HCT116 (cell line): ENCODE measurements at regions not wholly inside any gene's neighbourhood (a gene's known extent, or its start where the extent isn't known, plus 50 kb on each side); places are given as distances from the start of the nearest gene placed in this dataset.

Experiments
- ATAC-seq: fragments of 200-7000 bp; cut with Tn5 transposase; 2 replicates; pipeline ENCODE4 v1.9.1; 2020; ENCODE audit warnings: mild to moderate bottlenecking, moderate library complexity
- BruUV-seq: library from RNA; stranded (reverse); fragments of 400-500 nt; replicated peaks from 2 replicates; lab custom pipeline; 2021; lab: Mats Ljungman, UMichigan
- CTCF ChIA-PET: fragments of 300-600 bp; sonication (Branson Sonifier 250); formaldehyde crosslinking; loops from one replicate; lab custom pipeline; 2021; ENCODE audit warnings: antibody characterized with exemption; lab: Charles Lee
- POLR2A ChIA-PET: fragments of 300-600, 350-600 bp; sonication (Branson Sonifier 250); formaldehyde crosslinking; loops from one replicate; lab custom pipeline; 2021; ENCODE audit warnings: antibody characterized with exemption; lab: Charles Lee
- RAD21 ChIA-PET, 2 experiments: fragments of 300-600 bp; sonication (Branson Sonifier 250); formaldehyde crosslinking; loops; one replicate each; lab custom pipeline; 2023; ENCODE audit warnings: low total read pairs in 2 of 2; ENCODE audit not compliant: uncharacterized antibody in 2 of 2, unreplicated experiment in 2 of 2, low non-redundant PET in 1 of 2; lab: Charles Lee
- DNase-seq: peaks from one replicate; pipeline ENCODE4 v3.0.0-alpha.2; 2010; ENCODE audit warnings: low read depth, low spot score
- H2AFZ ChIP-seq: fragments of 200-600 bp; shearing (Covaris generic), sonication (generic); 2 replicates; pipeline ENCODE4 v1.6.1; 2017; ENCODE audit warnings: low read depth, mixed run types, mixed read lengths, antibody characterized with exemption, low read length; ENCODE audit not compliant: poor library complexity, severe bottlenecking
- H3K27ac ChIP-seq: 2 replicates; pipeline ENCODE4 v1.5.1; 2012; ENCODE audit warnings: low read depth, low read length
- H3K27me3 ChIP-seq: fragments of 200-600 bp; sonication (generic); 2 replicates; pipeline ENCODE4 v1.6.1; 2016; ENCODE audit warnings: mixed run types, low read length, mixed read lengths; ENCODE audit not compliant: insufficient read depth
- H3K36me3 ChIP-seq, 2 experiments: fragments of 200-500 bp in 1 of 2; fragments of 200-600 bp in 1 of 2; sonication (Bioruptor generic) in 1 of 2; sonication (generic) in 1 of 2; 2 replicates each; pipeline versions ENCODE4 v1.5.1 to v1.6.1; 2014 to 2016; ENCODE audit warnings: low read length in 2 of 2, inconsistent platforms in 1 of 2, mixed read lengths in 1 of 2, mixed run types in 1 of 2; ENCODE audit not compliant: insufficient read depth in 2 of 2, control insufficient read depth in 1 of 2
- H3K4me1 ChIP-seq, 2 experiments: fragments of 200-600 bp in 1 of 2; sonication (generic) in 1 of 2; 2 replicates each; pipeline versions ENCODE4 v1.5.1 to v1.6.1; 2012 to 2017; ENCODE audit warnings: low read length in 2 of 2, inconsistent platforms in 1 of 2, mild to moderate bottlenecking in 1 of 2, mixed read lengths in 1 of 2, mixed run types in 1 of 2, moderate library complexity in 1 of 2; ENCODE audit not compliant: insufficient read depth in 2 of 2, control insufficient read depth in 1 of 2
- H3K4me2 ChIP-seq: fragments of 200-600 bp; sonication (generic); 2 replicates; pipeline ENCODE4 v1.6.1; 2017; ENCODE audit warnings: mixed run types, low read length, mixed read lengths
- H3K4me3 ChIP-seq, 2 experiments: fragments of 200-600 bp in 1 of 2; sonication (generic) in 1 of 2; replicated peaks in 1 of 2; 2 replicates each; pipeline ENCODE4 v1.5.1; 2011 to 2016; ENCODE audit warnings: low read length in 2 of 2, control low read depth in 1 of 2, low read depth in 1 of 2, mild to moderate bottlenecking in 1 of 2, mixed read lengths in 1 of 2, mixed run types in 1 of 2
- H3K79me2 ChIP-seq: fragments of 200-600 bp; sonication (generic); 2 replicates; pipeline ENCODE4 v1.6.1; 2017; ENCODE audit warnings: mild to moderate bottlenecking, mixed run types, low read length, moderate library complexity, mixed read lengths; ENCODE audit not compliant: insufficient read depth
- H3K9ac ChIP-seq: fragments of 200-600 bp; sonication (generic); 2 replicates; pipeline ENCODE4 v1.6.1; 2016; ENCODE audit warnings: low read length, mixed read lengths
- H3K9me2 ChIP-seq: fragments of 200-600 bp; sonication (generic), shearing (Covaris generic); 2 replicates; pipeline ENCODE4 v1.6.1; 2017; ENCODE audit warnings: mixed run types, mild to moderate bottlenecking, moderate library complexity; ENCODE audit not compliant: insufficient read depth
- H3K9me3 ChIP-seq, 2 experiments: fragments of 200-500 bp in 1 of 2; fragments of 200-600 bp in 1 of 2; sonication (Bioruptor generic) in 1 of 2; sonication (generic) in 1 of 2; 2 replicates each; pipeline ENCODE4 v1.6.1; 2014 to 2017; ENCODE audit warnings: low read length in 2 of 2, mixed read lengths in 2 of 2, inconsistent platforms in 1 of 2, low read depth in 1 of 2, mild to moderate bottlenecking in 1 of 2, mixed run types in 1 of 2, moderate library complexity in 1 of 2; ENCODE audit not compliant: control insufficient read depth in 1 of 2, insufficient read depth in 1 of 2
- H4K20me1 ChIP-seq: fragments of 200-600 bp; sonication (generic), shearing (Covaris generic); 2 replicates; pipeline ENCODE4 v1.6.1; 2017; ENCODE audit warnings: mixed run types, mild to moderate bottlenecking, moderate library complexity; ENCODE audit not compliant: insufficient read depth
- CBX3 ChIP-seq: IDR thresholded peaks from 2 replicates; pipeline ENCODE4 v1.6.1; 2012; ENCODE audit warnings: low read depth
- EGR1 ChIP-seq: IDR thresholded peaks from 2 replicates; pipeline ENCODE4 v1.6.1; 2012; ENCODE audit warnings: low read depth
- ELF1 ChIP-seq: IDR thresholded peaks from 2 replicates; pipeline ENCODE4 v1.6.1; 2012; ENCODE audit warnings: low read depth, borderline replicate concordance
- EZH2 ChIP-seq: fragments of 200-600 bp; sonication (generic); IDR thresholded peaks from 2 replicates; pipeline ENCODE4 v1.6.1; 2017; ENCODE audit warnings: antibody characterized with exemption, mixed run types
- EZH2phosphoT487 ChIP-seq: fragments of 200-600 bp; IDR thresholded peaks from 2 replicates; pipeline ENCODE4 v1.6.1; 2018; ENCODE audit warnings: antibody characterized with exemption, borderline replicate concordance
- JUND ChIP-seq: IDR thresholded peaks from 2 replicates; pipeline ENCODE4 v1.6.1; 2012
- POLR2A ChIP-seq: IDR thresholded peaks from 2 replicates; pipeline ENCODE4 v1.7.0; 2011; ENCODE audit warnings: borderline replicate concordance; ENCODE audit not compliant: insufficient read depth, insufficient read length; ENCODE audit errors: extremely low read depth
- RAD21 ChIP-seq: IDR thresholded peaks from 2 replicates; pipeline ENCODE4 v1.6.1; 2012; ENCODE audit warnings: low read depth, mild to moderate bottlenecking
- SIN3A ChIP-seq: IDR thresholded peaks from 2 replicates; pipeline ENCODE4 v1.6.1; 2012; ENCODE audit warnings: low read depth
- SP1 ChIP-seq: IDR thresholded peaks from 2 replicates; pipeline ENCODE4 v1.6.1; 2012; ENCODE audit warnings: low read depth
- SRF ChIP-seq: IDR thresholded peaks from 2 replicates; pipeline ENCODE4 v1.6.1; 2012; ENCODE audit warnings: low read depth
- TCF7L2 ChIP-seq: IDR thresholded peaks from 2 replicates; pipeline ENCODE4 v1.7.0; 2011; ENCODE audit warnings: borderline replicate concordance, inconsistent platforms; ENCODE audit not compliant: insufficient read depth, insufficient read length; ENCODE audit errors: extremely low read depth
- YY1 ChIP-seq: IDR thresholded peaks from 2 replicates; pipeline ENCODE4 v1.6.1; 2011; ENCODE audit warnings: low read length, low read depth, moderate library complexity, mild to moderate bottlenecking; ENCODE audit not compliant: insufficient replicate concordance; ENCODE audit errors: extremely low read depth
- ZFX ChIP-seq: fragments of 450-650 bp; IDR thresholded peaks from 2 replicates; pipeline ENCODE4 v1.6.1; 2017
- ZNF274 ChIP-seq: fragments of 200-500 bp; sonication (Bioruptor generic); IDR thresholded peaks from 2 replicates; pipeline ENCODE4 v1.6.1; 2014; ENCODE audit warnings: mild to moderate bottlenecking, low read depth, low read length, inconsistent platforms
- intact Hi-C: fragments of 100-400 bp; cut with micrococcal nuclease; formaldehyde crosslinking; loops from 2 replicates; pipeline ENCODE4 v1.10.0; 2022
- TF ChIP-seq, protein P1 (sequence below): IDR thresholded peaks from 2 replicates; pipeline ENCODE4 v1.6.1; 2011; ENCODE audit warnings: mild to moderate bottlenecking, low read length, moderate library complexity; ENCODE audit not compliant: insufficient replicate concordance; ENCODE audit errors: extremely low read depth
- TF ChIP-seq, protein P2 (sequence below), 3 experiments: fragments of 200-600 bp in 1 of 3; sonication (generic) in 1 of 3; IDR thresholded peaks in 2 of 3; conservative IDR thresholded peaks in 1 of 3; 2 replicates each; pipeline ENCODE4 v1.5.1; 2012 to 2017; ENCODE audit warnings: low read depth in 2 of 3, low read length in 2 of 3, antibody characterized with exemption in 1 of 3, borderline replicate concordance in 1 of 3, control low read depth in 1 of 3, mild to moderate bottlenecking in 1 of 3, mixed read lengths in 1 of 3, mixed run types in 1 of 3, moderate library complexity in 1 of 3; ENCODE audit not compliant: insufficient read depth in 1 of 3
- TF ChIP-seq, protein P3 (sequence below): IDR thresholded peaks from 2 replicates; pipeline ENCODE4 v1.6.1; 2012
- TF ChIP-seq, protein P4 (sequence below): IDR thresholded peaks from 2 replicates; pipeline ENCODE4 v1.6.1; 2012; ENCODE audit warnings: low read depth
- TF ChIP-seq, protein P5 (sequence below): IDR thresholded peaks from 2 replicates; pipeline ENCODE4 v1.6.1; 2012

DNA sequence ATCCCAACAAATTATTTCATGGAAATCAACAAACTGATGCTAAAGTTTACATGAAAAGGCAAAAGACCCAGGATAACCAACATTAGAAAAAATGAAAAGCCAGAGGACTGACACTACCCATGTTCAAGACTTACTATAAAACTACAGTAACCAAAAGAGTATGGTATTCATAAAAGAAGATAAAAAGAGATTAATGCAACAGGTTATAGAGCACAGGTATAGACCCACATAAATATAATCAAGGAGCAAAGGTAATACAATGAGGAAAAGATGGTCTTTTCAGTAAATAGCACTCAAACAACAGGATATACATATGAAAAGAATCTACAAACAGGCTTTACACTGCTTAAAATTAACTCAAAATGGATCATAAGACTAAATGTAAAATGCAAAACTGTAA is 1342.7 kb downstream of the UQCRFS1 start:
- no peak for TF ChIP-seq SIN3A
- no peak for TF ChIP-seq JUND
- TF ChIP-seq YY1, result no peak
- TF ChIP-seq ZFX, result no peak
- TF ChIP-seq SP1, result no peak
- TF ChIP-seq EZH2, result no peak
- TF ChIP-seq RAD21, result no peak
- TF ChIP-seq, protein P1, sequence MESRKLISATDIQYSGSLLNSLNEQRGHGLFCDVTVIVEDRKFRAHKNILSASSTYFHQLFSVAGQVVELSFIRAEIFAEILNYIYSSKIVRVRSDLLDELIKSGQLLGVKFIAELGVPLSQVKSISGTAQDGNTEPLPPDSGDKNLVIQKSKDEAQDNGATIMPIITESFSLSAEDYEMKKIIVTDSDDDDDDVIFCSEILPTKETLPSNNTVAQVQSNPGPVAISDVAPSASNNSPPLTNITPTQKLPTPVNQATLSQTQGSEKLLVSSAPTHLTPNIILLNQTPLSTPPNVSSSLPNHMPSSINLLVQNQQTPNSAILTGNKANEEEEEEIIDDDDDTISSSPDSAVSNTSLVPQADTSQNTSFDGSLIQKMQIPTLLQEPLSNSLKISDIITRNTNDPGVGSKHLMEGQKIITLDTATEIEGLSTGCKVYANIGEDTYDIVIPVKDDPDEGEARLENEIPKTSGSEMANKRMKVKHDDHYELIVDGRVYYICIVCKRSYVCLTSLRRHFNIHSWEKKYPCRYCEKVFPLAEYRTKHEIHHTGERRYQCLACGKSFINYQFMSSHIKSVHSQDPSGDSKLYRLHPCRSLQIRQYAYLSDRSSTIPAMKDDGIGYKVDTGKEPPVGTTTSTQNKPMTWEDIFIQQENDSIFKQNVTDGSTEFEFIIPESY, result no peak
- TF ChIP-seq CBX3, result no peak
- TF ChIP-seq, protein P2, sequence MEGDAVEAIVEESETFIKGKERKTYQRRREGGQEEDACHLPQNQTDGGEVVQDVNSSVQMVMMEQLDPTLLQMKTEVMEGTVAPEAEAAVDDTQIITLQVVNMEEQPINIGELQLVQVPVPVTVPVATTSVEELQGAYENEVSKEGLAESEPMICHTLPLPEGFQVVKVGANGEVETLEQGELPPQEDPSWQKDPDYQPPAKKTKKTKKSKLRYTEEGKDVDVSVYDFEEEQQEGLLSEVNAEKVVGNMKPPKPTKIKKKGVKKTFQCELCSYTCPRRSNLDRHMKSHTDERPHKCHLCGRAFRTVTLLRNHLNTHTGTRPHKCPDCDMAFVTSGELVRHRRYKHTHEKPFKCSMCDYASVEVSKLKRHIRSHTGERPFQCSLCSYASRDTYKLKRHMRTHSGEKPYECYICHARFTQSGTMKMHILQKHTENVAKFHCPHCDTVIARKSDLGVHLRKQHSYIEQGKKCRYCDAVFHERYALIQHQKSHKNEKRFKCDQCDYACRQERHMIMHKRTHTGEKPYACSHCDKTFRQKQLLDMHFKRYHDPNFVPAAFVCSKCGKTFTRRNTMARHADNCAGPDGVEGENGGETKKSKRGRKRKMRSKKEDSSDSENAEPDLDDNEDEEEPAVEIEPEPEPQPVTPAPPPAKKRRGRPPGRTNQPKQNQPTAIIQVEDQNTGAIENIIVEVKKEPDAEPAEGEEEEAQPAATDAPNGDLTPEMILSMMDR (IDR thresholded peaks at IDR 0.05 in 2 of 3, conservative IDR thresholded peaks at IDR 0.05 in 1 of 3; ENCODE audit: borderline replicate concordance in 1 of 3, insufficient read depth in 1 of 3, low read depth in 2 of 3, low read length in 2 of 3), result no peak
- no peak for TF ChIP-seq ELF1
- TF ChIP-seq, protein P3, sequence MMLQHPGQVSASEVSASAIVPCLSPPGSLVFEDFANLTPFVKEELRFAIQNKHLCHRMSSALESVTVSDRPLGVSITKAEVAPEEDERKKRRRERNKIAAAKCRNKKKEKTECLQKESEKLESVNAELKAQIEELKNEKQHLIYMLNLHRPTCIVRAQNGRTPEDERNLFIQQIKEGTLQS, result no peak
- TF ChIP-seq, protein P4, sequence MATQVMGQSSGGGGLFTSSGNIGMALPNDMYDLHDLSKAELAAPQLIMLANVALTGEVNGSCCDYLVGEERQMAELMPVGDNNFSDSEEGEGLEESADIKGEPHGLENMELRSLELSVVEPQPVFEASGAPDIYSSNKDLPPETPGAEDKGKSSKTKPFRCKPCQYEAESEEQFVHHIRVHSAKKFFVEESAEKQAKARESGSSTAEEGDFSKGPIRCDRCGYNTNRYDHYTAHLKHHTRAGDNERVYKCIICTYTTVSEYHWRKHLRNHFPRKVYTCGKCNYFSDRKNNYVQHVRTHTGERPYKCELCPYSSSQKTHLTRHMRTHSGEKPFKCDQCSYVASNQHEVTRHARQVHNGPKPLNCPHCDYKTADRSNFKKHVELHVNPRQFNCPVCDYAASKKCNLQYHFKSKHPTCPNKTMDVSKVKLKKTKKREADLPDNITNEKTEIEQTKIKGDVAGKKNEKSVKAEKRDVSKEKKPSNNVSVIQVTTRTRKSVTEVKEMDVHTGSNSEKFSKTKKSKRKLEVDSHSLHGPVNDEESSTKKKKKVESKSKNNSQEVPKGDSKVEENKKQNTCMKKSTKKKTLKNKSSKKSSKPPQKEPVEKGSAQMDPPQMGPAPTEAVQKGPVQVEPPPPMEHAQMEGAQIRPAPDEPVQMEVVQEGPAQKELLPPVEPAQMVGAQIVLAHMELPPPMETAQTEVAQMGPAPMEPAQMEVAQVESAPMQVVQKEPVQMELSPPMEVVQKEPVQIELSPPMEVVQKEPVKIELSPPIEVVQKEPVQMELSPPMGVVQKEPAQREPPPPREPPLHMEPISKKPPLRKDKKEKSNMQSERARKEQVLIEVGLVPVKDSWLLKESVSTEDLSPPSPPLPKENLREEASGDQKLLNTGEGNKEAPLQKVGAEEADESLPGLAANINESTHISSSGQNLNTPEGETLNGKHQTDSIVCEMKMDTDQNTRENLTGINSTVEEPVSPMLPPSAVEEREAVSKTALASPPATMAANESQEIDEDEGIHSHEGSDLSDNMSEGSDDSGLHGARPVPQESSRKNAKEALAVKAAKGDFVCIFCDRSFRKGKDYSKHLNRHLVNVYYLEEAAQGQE, result no peak
- no peak for TF ChIP-seq ZNF274
- TF ChIP-seq, protein P5, sequence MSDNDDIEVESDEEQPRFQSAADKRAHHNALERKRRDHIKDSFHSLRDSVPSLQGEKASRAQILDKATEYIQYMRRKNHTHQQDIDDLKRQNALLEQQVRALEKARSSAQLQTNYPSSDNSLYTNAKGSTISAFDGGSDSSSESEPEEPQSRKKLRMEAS, result no peak
- no peak for TF ChIP-seq TCF7L2
- TF ChIP-seq SRF, result no peak
- no peak for TF ChIP-seq EGR1
- no peak for TF ChIP-seq POLR2A
- TF ChIP-seq EZH2phosphoT487, result no peak
- TF ChIP-seq, all 23 proteins: peak for 0
- Histone ChIP-seq H3K4me1 (no peaks in the 10 kb centered on the region), H4K20me1 (no peaks in the 10 kb centered on the region), H3K9ac (no peak overlapping the region), H3K36me3 (no peaks in the 10 kb centered on the region), H3K27me3 (no peaks in the 10 kb centered on the region), H3K9me3 (peaks cover 0 to 11% of the 10 kb centered on the region in 2 experiments; a peak in 2 of 4 replicates), H3K4me2 (no peak overlapping the region), H3K27ac (no peak overlapping the region), H3K4me3 (no peak overlapping the region), H3K9me2 (no peaks in the 10 kb centered on the region), H2AFZ (no peak overlapping the region), H3K79me2 (no peaks in the 10 kb centered on the region)
- BruUV-seq, result no TSS peak
- ATAC-seq (no peak), DNase-seq (no peak)
- RAD21 ChIA-PET, result no interaction called here
- POLR2A ChIA-PET, result no interaction called here
- intact Hi-C loops, result no loop called here
- CTCF ChIA-PET, result no interaction called here
